Esophagus muscularis mucosa (tissue), 4 donors: ENCODE measurements at regions not wholly inside any gene's neighbourhood (a gene's known extent, or its start where the extent isn't known, plus 50 kb on each side); places are given as distances from the start of the nearest gene placed in this dataset.

Experiments used
- DNase-seq: peaks from one replicate; pipeline ENCODE4 v3.0.0-alpha.2; 2017; ENCODE audit errors: extremely low spot score
- H3K27ac ChIP-seq, 4 donors: fragments of 200-600 bp; sonication (generic); replicated peaks in 1 of 4; 1 replicate in 3 of 4; 2 replicates in 1 of 4; pipeline ENCODE4 v1.5.1; 2016 to 2019; ENCODE audit warnings: mild to moderate bottlenecking in 1 of 4
- H3K27me3 ChIP-seq, 4 donors: fragments of 200-600 bp; sonication (generic); one replicate each; pipeline versions ENCODE4 v1.5.1 to v1.6.0; 2016 to 2019
- H3K36me3 ChIP-seq, 4 donors: fragments of 200-600 bp; sonication (generic); one replicate each; pipeline ENCODE4 v1.5.1; 2016 to 2019
- H3K4me1 ChIP-seq, 4 donors: fragments of 200-600 bp; sonication (generic); one replicate each; pipeline ENCODE4 v1.5.1; 2016 to 2019
- H3K4me3 ChIP-seq, 4 donors: fragments of 200-600 bp; sonication (generic); 1 replicate in 2 of 4; 2 replicates in 2 of 4; pipeline ENCODE4 v1.5.1; 2016 to 2019; ENCODE audit warnings: mild to moderate bottlenecking in 4 of 4, moderate library complexity in 1 of 4
- H3K9me3 ChIP-seq, 4 donors: fragments of 200-600 bp; sonication (generic); 1 replicate in 3 of 4; 2 replicates in 1 of 4; pipeline ENCODE4 v1.5.1; 2016 to 2019
- EP300 ChIP-seq: sonication (generic); formaldehyde crosslinking; IDR thresholded peaks from one replicate; pipeline ENCODE4 v1.6.1; 2017; ENCODE audit warnings: antibody characterized with exemption
- POLR2A ChIP-seq: fragments of 450-650 bp; IDR thresholded peaks from one replicate; pipeline ENCODE4 v1.6.1; 2017; ENCODE audit warnings: antibody characterized with exemption, moderate library complexity, mild to moderate bottlenecking, low read depth
- POLR2AphosphoS5 ChIP-seq, 2 donors: sonication (generic); formaldehyde crosslinking; IDR thresholded peaks; one replicate each; pipeline ENCODE4 v1.6.1; 2017; ENCODE audit warnings: antibody characterized with exemption in 2 of 2
- WGBS: methylation state at CpG from one replicate; pipeline ENCODE4 v1.1.5; 2018; 5-methylcytosine and 5-hydroxymethylcytosine counted together
- intact Hi-C: fragments of 100-400 bp; cut with DNase I; formaldehyde crosslinking; loops from one replicate; pipeline ENCODE4 v1.15.1; 2023
- TF ChIP-seq, protein P1 (sequence below), 3 experiments: fragments of 200-600 bp in 2 of 3; fragments of 450-650 bp in 1 of 3; sonication (generic) in 2 of 3; IDR thresholded peaks; one replicate each; pipeline ENCODE4 v1.5.1; 2017 to 2019; ENCODE audit warnings: antibody characterized with exemption in 3 of 3, mild to moderate bottlenecking in 2 of 3, moderate library complexity in 1 of 3

DNA sequence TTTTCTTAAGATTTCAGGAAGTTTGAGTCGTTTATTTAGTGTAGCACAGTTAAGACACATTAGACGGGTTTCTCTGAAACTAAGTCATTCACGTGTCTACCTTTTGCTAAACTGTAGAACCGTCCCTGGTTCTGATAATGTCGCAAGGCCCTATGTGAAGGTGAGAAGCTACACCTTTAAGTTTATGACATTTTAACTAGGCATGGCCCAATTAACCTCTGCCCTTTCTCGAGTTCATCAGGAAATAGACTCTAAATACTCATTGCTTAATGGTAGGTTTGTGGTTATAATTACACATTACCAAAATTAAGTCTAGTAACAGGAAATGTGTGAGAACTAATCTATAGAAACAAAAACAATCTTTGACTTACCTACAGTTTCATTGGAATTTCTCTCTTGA is 126.6 kb upstream of the FZD8 start:
- Histone ChIP-seq H3K27ac (no peak overlapping the region), H3K9me3 (no peaks in the 10 kb centered on the region), H3K27me3 (no peaks in the 10 kb centered on the region), H3K36me3 (no peaks in the 10 kb centered on the region), H3K4me3 (no peak overlapping the region), H3K4me1 (no peaks in the 10 kb centered on the region)
- no peak for DNase-seq
- 89% methylated on average over 6 of the region's 6 CpGs for WGBS
- TF ChIP-seq, protein P1, sequence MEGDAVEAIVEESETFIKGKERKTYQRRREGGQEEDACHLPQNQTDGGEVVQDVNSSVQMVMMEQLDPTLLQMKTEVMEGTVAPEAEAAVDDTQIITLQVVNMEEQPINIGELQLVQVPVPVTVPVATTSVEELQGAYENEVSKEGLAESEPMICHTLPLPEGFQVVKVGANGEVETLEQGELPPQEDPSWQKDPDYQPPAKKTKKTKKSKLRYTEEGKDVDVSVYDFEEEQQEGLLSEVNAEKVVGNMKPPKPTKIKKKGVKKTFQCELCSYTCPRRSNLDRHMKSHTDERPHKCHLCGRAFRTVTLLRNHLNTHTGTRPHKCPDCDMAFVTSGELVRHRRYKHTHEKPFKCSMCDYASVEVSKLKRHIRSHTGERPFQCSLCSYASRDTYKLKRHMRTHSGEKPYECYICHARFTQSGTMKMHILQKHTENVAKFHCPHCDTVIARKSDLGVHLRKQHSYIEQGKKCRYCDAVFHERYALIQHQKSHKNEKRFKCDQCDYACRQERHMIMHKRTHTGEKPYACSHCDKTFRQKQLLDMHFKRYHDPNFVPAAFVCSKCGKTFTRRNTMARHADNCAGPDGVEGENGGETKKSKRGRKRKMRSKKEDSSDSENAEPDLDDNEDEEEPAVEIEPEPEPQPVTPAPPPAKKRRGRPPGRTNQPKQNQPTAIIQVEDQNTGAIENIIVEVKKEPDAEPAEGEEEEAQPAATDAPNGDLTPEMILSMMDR (IDR thresholded peaks at IDR 0.05): no peak
- no peak for TF ChIP-seq POLR2A
- intact Hi-C loops: no loop called here

DNA sequence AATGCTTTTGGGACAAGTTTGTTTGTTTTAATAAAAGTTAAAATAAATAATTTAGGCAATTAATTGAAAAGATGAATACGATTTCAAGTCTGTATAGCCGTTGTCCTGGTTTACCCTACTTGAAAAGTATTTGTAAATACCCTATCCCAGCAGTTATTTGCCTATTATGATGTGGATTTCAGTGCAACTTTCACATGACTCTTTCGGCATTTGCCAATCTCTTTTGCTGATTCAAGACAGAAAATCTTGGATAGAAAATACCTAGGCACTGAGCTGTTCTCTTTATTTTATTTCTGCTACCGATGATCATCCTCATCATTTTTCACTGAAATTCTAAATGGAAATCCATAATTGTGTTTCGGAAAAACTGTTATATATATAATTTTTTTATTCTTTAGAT is 125.9 kb upstream of the FZD8 start:
- H3K27ac ChIP-seq: no peak overlapping the region
- H3K9me3 ChIP-seq: no peaks in the 10 kb centered on the region
- WGBS: 80% methylated on average over 5 of the region's 5 CpGs
- no peak for DNase-seq
- intact Hi-C loops: no loop called here
- H3K4me1 ChIP-seq: no peaks in the 10 kb centered on the region
- H3K4me3 ChIP-seq: no peak overlapping the region
- no peaks in the 10 kb centered on the region for H3K36me3 ChIP-seq
- H3K27me3 ChIP-seq: no peaks in the 10 kb centered on the region
- TF ChIP-seq, protein P1 (IDR thresholded peaks at IDR 0.05): no peak
- TF ChIP-seq POLR2A (no peak), POLR2AphosphoS5 (IDR thresholded peaks at IDR 0.05) (no peak), EP300 (no peak)

DNA sequence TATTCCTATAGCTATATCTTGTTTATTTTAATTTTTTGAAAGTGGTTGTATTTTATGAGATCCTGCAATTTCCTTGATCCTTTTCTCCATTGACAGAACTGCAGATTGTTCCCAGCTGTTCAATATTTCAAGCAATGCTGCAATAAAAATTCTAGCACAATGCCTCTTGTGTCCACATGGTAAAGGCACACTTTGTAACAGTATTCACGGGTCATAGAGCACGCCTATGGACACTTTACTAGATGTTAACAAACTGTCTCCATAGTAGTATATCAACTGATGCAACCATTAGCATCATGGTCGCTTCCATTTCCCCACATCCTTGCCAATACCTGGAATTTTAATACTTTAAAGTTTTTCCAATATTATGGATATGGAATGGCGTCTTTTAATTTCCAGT is 123.9 kb upstream of the FZD8 start:
- DNase-seq: no peak
- no peaks in the 10 kb centered on the region for H3K36me3 ChIP-seq
- no peak overlapping the region for H3K27ac ChIP-seq
- 95% methylated on average over 4 of the region's 4 CpGs for WGBS
- no peaks in the 10 kb centered on the region for H3K27me3 ChIP-seq
- intact Hi-C loops: no loop called here
- no peaks in the 10 kb centered on the region for H3K9me3 ChIP-seq
- H3K4me1 ChIP-seq: no peaks in the 10 kb centered on the region
- TF ChIP-seq POLR2AphosphoS5 (IDR thresholded peaks at IDR 0.05): no peak
- TF ChIP-seq EP300: no peak
- no peak overlapping the region for H3K4me3 ChIP-seq

DNA sequence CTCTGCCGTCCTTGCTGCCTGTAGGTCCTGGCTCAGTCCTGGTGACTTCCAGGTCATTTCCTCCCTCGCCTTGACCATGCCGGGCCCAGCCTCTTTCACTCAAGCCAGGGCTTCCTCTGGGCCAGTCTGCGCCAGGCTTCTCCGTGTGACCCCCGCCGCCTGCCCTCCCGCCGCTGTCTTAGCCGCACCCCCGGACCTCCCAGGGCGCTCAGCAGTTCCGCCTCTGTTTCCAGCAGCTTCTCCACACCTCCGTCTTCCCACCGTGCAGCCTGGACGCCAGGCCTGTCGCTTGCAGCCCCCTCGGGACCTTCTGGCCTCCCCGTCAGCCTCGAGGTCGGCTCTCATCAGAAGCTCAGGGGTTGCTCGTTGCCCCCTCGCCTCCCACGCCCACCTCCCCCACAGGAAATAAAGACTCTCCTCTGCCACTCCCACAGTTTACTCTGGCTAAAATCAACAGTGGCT is 123.0 kb upstream of the FZD8 start:
- no peak for DNase-seq
- intact Hi-C loops: no loop called here
- H3K27me3 ChIP-seq: no peaks in the 10 kb centered on the region
- H3K4me3 ChIP-seq: no peak overlapping the region
- H3K27ac ChIP-seq: no peak overlapping the region
- WGBS: 46% methylated on average over 24 of the region's 24 CpGs
- TF ChIP-seq POLR2A (no peak), EP300 (no peak), POLR2AphosphoS5 (IDR thresholded peaks at IDR 0.05) (no peak)
- TF ChIP-seq, protein P1 (IDR thresholded peaks at IDR 0.05): no peak
- no peaks in the 10 kb centered on the region for H3K4me1 ChIP-seq
- no peaks in the 10 kb centered on the region for H3K36me3 ChIP-seq
- no peaks in the 10 kb centered on the region for H3K9me3 ChIP-seq

DNA sequence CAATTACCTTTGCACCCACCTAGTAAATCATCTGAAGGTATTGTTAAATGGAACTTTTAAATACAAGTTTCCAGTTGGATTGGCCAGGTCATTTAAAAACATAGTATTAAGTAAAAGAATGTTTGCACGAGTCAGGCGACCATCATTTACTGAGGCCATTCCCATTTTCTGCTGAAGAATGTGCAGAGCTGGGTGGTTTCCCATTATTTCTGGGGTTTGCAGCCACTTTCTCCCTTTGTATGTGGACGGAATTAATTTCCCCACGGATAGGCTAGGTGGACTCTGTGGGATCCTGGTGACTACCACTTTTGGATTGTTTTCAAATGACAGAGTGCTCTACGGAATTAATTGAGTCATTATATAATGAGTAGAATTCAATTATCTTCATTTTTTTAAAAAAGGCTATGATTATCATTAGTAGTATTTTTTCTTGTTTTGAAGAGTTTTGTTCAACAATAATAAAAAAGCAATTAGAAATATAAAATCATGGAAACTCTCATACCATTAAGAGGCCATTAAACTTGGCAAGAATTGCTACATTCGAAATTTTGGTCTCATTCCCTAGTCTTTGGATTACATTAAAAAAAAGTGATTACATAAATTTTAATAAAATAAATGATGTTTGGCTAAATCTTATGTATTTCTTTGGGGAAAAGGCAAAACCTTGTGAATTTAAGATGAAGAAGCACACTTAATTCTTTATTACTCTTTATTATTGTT is 120.4 kb upstream of the FZD8 start:
- intact Hi-C loops: no loop called here
- peaks cover 0 to 5% (median 0%) of the 10 kb centered on the region in 4 donors for H3K9me3 ChIP-seq
- H3K4me1 ChIP-seq: no peaks in the 10 kb centered on the region
- WGBS: 82% methylated on average over 6 of the region's 6 CpGs
- H3K36me3 ChIP-seq: no peaks in the 10 kb centered on the region
- no peak overlapping the region for H3K27ac ChIP-seq
- no peaks in the 10 kb centered on the region for H3K27me3 ChIP-seq
- DNase-seq: no peak
- TF ChIP-seq EP300: no peak
- TF ChIP-seq POLR2AphosphoS5 (IDR thresholded peaks at IDR 0.05): no peak
- TF ChIP-seq, protein P1 (IDR thresholded peaks at IDR 0.05): no peak
- TF ChIP-seq POLR2A: no peak
- H3K4me3 ChIP-seq: no peak overlapping the region
